Adrenal gland (tissue), 9 donors: ENCODE measurements at regions not wholly inside any gene's neighbourhood (a gene's known extent, or its start where the extent isn't known, plus 50 kb on each side); places are given as distances from the start of the nearest gene placed in this dataset.

Experiments
- DNase-seq, 7 donors: peaks; one replicate each; pipeline ENCODE4 v3.0.0-alpha.2; 2019 to 2020
- H3K27ac ChIP-seq, 5 donors: fragments of 200-600 bp; sonication (generic) in 4 of 5; 1 replicate in 3 of 5; 2 replicates in 2 of 5; pipeline versions ENCODE4 v1.5.1 to v1.8.0; 2016 to 2020; ENCODE audit warnings: mild to moderate bottlenecking in 1 of 5
- H3K27me3 ChIP-seq: fragments of 200-600 bp; 2 replicates; pipeline ENCODE4 v1.8.0; 2021
- H3K36me3 ChIP-seq, 2 donors: fragments of 200-600 bp; replicated peaks in 1 of 2; 1 replicate in 1 of 2; 2 replicates in 1 of 2; pipeline versions ENCODE4 v1.5.1 to v1.8.0; 2018 to 2022
- H3K4me1 ChIP-seq, 2 donors: fragments of 200-600 bp; replicated peaks in 1 of 2; 1 replicate in 1 of 2; 2 replicates in 1 of 2; pipeline versions ENCODE4 v1.5.1 to v1.8.0; 2018 to 2021
- H3K4me3 ChIP-seq, 4 donors: fragments of 200-600 bp; sonication (generic) in 3 of 4; one replicate each; pipeline ENCODE4 v1.5.1; 2016 to 2018
- H3K9me3 ChIP-seq, 3 donors: fragments of 200-600 bp; sonication (generic) in 1 of 3; replicated peaks in 1 of 3; 1 replicate in 2 of 3; 2 replicates in 1 of 3; pipeline versions ENCODE4 v1.5.1 to v1.8.0; 2016 to 2021
- CTCF ChIP-seq, 6 experiments: fragments of 450-650 bp in 4 of 6; fragments of 200-600 bp in 2 of 6; sonication (generic) in 1 of 6; IDR thresholded peaks; 1 replicate in 5 of 6; 2 replicates in 1 of 6; pipeline versions ENCODE4 v1.5.1 to v1.8.0; 2016 to 2021; ENCODE audit warnings: antibody characterized with exemption in 6 of 6, mild to moderate bottlenecking in 2 of 6, moderate library complexity in 1 of 6
- POLR2A ChIP-seq, 2 donors: fragments of 450-650 bp; IDR thresholded peaks; one replicate each; pipeline ENCODE4 v1.6.1; 2017; ENCODE audit warnings: antibody characterized with exemption in 2 of 2, mild to moderate bottlenecking in 2 of 2, moderate library complexity in 1 of 2
- WGBS, 4 donors: extraction: QIAGEN DNeasy Blood & Tissue Kit in 2 of 4; methylation state at CpG; one replicate each; pipeline versions ENCODE4 v1.1.5 to v1.1.7; 2013 to 2017; 5-methylcytosine and 5-hydroxymethylcytosine counted together
- intact Hi-C, 2 donors: fragments of 100-400 bp; cut with DNase I; formaldehyde crosslinking; loops; one replicate each; pipeline versions ENCODE4 v1.14.1 to v1.15.0; 2022 to 2023
- donor health status: healthy with polysubstance abuse.
- donor health status: Bipolar disorder and iron deficiency.
- donor health status: DM: yes; HTN: yes; CAD: no.
- donor health status: DM: no; HTN: no; CAD: no.
- donor health status: DM: no; HTN: no; CAD: no.

- no peak for DNase-seq
- Histone ChIP-seq H3K27me3 (no peaks in the 10 kb centered on the region), H3K36me3 (no peaks in the 10 kb centered on the region), H3K4me3 (no peak overlapping the region), H3K4me1 (no peaks in the 10 kb centered on the region), H3K9me3 (no peaks in the 10 kb centered on the region), H3K27ac (no peak overlapping the region)
- TF ChIP-seq CTCF (IDR thresholded peaks at IDR 0.05) (no peak), POLR2A (IDR thresholded peaks at IDR 0.05) (no peak)
- intact Hi-C loops = no loop called here
- WGBS, 4 donors = 16 to 64% (median 20%) methylated on average over 2 of the region's 2 CpGs
These were observed 562.3 kb downstream of the SOX11 start for GRCh38 chr2:6254441-6254840.

GRCh38 chr2:6264198-6264597, 572.0 kb downstream of the SOX11 start:
- no peaks in the 10 kb centered on the region for H3K4me1 ChIP-seq
- intact Hi-C loops = no loop called here
- no peak overlapping the region for H3K27ac ChIP-seq
- H3K9me3 ChIP-seq = no peaks in the 10 kb centered on the region
- H3K4me3 ChIP-seq = no peak overlapping the region
- WGBS, 4 donors = 77 to 91% (median 83%) methylated on average over 3 of the region's 3 CpGs
- no peaks in the 10 kb centered on the region for H3K36me3 ChIP-seq
- no peak for DNase-seq
- no peak for TF ChIP-seq CTCF (IDR thresholded peaks at IDR 0.05)
- no peak for TF ChIP-seq POLR2A (IDR thresholded peaks at IDR 0.05)
- H3K27me3 ChIP-seq = no peaks in the 10 kb centered on the region

- intact Hi-C loops = no loop called here
- WGBS, 4 donors = 73 to 85% (median 80%) methylated on average over 5 of the region's 5 CpGs
These were observed 584.2 kb downstream of the CMPK2 start for GRCh38 chr2:6281524-6281923.

GRCh38 chr2:6283259-6283658, 582.4 kb downstream of the CMPK2 start:
- intact Hi-C loops = no loop called here
- Histone ChIP-seq H3K4me1 (no peaks in the 10 kb centered on the region), H3K9me3 (no peaks in the 10 kb centered on the region), H3K27me3 (no peaks in the 10 kb centered on the region), H3K27ac (no peak overlapping the region), H3K36me3 (no peaks in the 10 kb centered on the region), H3K4me3 (no peak overlapping the region)
- no peak for TF ChIP-seq POLR2A (IDR thresholded peaks at IDR 0.05)
- no peak for TF ChIP-seq CTCF (IDR thresholded peaks at IDR 0.05)
- WGBS, 4 donors = 74 to 97% (median 78%) methylated on average over 24 of the region's 24 CpGs
- DNase-seq = no peak

More at GRCh38 chr2:6281524-6281923, 584.2 kb downstream of the CMPK2 start:
- H3K4me1 ChIP-seq = no peaks in the 10 kb centered on the region
- H3K9me3 ChIP-seq = no peaks in the 10 kb centered on the region
- H3K36me3 ChIP-seq = no peaks in the 10 kb centered on the region
- no peak overlapping the region for H3K27ac ChIP-seq
- no peak overlapping the region for H3K4me3 ChIP-seq
- no peak for DNase-seq
- H3K27me3 ChIP-seq = no peaks in the 10 kb centered on the region
- TF ChIP-seq CTCF (IDR thresholded peaks at IDR 0.05) = no peak
- no peak for TF ChIP-seq POLR2A (IDR thresholded peaks at IDR 0.05)
